Head of caudate nucleus (tissue), 42 donors: ENCODE measurements at regions not wholly inside any gene's neighbourhood (a gene's known extent, or its start where the extent isn't known, plus 50 kb on each side); places are given as distances from the start of the nearest gene placed in this dataset.

Experiments used
- DNase-seq, 42 donors: peaks; one replicate each; pipeline versions ENCODE4 v3.0.0 to v3.0.0-alpha.2; 2020 to 2021; ENCODE audit warnings: mixed read lengths in 7 of 42
- intact Hi-C: fragments of 100-400 bp; cut with DNase I; formaldehyde crosslinking; loops from one replicate; pipeline ENCODE4 v1.15.0; 2022

- intact Hi-C loops, result no loop called here
- peak in 1 of 42 donors; percentile 6 for DNase-seq
Observed at GRCh38 chr13:63075126-63075525, 1659.5 kb upstream of the PCDH20 start.

- DNase-seq, result no peak
- intact Hi-C loops, result no loop called here
Observed at GRCh38 chr13:63050287-63050686, 1634.6 kb upstream of the PCDH20 start.

- intact Hi-C loops, result no loop called here
- no peak for DNase-seq
Observed at GRCh38 chr13:63048653-63049052, 1633.0 kb upstream of the PCDH20 start.

- intact Hi-C loops, result no loop called here
- no peak for DNase-seq
Observed at GRCh38 chr13:63044589-63045313, 1629.1 kb upstream of the PCDH20 start.

- intact Hi-C loops, result no loop called here
- DNase-seq, result no peak
Observed at GRCh38 chr13:63042686-63043085, 1627.0 kb upstream of the PCDH20 start.

GRCh38 chr13:63041640-63042414, 1626.2 kb upstream of the PCDH20 start:
- intact Hi-C loops, result no loop called here
- DNase-seq, result no peak

GRCh38 chr13:63026285-63026797, 1610.7 kb upstream of the PCDH20 start:
- no peak for DNase-seq
- intact Hi-C loops, result no loop called here

GRCh38 chr13:63025741-63026140, 1610.1 kb upstream of the PCDH20 start:
- no peak for DNase-seq
- intact Hi-C loops, result no loop called here

- intact Hi-C loops, result no loop called here
- DNase-seq, result no peak
Observed at GRCh38 chr13:63024458-63024857, 1608.8 kb upstream of the PCDH20 start.

GRCh38 chr13:63011996-63012395, 1596.3 kb upstream of the PCDH20 start:
- intact Hi-C loops, result no loop called here
- DNase-seq, result no peak

GRCh38 chr13:63010072-63010658, 1594.5 kb upstream of the PCDH20 start:
- DNase-seq, result no peak
- intact Hi-C loops, result no loop called here

- intact Hi-C loops, result no loop called here
- no peak for DNase-seq
Observed at GRCh38 chr13:63005625-63006024, 1590.0 kb upstream of the PCDH20 start.

GRCh38 chr13:62997696-62998095, 1582.0 kb upstream of the PCDH20 start:
- DNase-seq, result no peak

GRCh38 chr13:62997038-62997599, 1581.5 kb upstream of the PCDH20 start:
- intact Hi-C loops, result no loop called here
- no peak for DNase-seq

More at GRCh38 chr13:62997696-62998095, 1582.0 kb upstream of the PCDH20 start:
- intact Hi-C loops, result no loop called here

- no peak for DNase-seq
- intact Hi-C loops, result no loop called here
Observed at GRCh38 chr13:62973804-62974203, 1558.2 kb upstream of the PCDH20 start.

GRCh38 chr13:62964522-62964921, 1548.9 kb upstream of the PCDH20 start:
- intact Hi-C loops, result no loop called here

GRCh38 chr13:62960723-62961122, 1545.1 kb upstream of the PCDH20 start:
- DNase-seq, result no peak
- intact Hi-C loops, result no loop called here

More at GRCh38 chr13:62964522-62964921, 1548.9 kb upstream of the PCDH20 start:
- DNase-seq, result no peak

GRCh38 chr13:62933809-62934208, 1518.2 kb upstream of the PCDH20 start:
- DNase-seq, result no peak
- intact Hi-C loops, result no loop called here

GRCh38 chr13:62932256-62932883, 1516.7 kb upstream of the PCDH20 start:
- no peak for DNase-seq
- intact Hi-C loops, result no loop called here
